MCF 10A (cell line): ENCODE measurements at regions not wholly inside any gene's neighbourhood (a gene's known extent, or its start where the extent isn't known, plus 50 kb on each side); places are given as distances from the start of the nearest gene placed in this dataset.

ENCODE experiments used
- BruUV-seq: library from RNA; stranded (reverse); fragments of 400-500 nt; replicated peaks from 2 replicates; lab custom pipeline; 2021; lab: Mats Ljungman, UMichigan
- CTCF ChIA-PET: fragments of 300-600 bp; sonication (Branson Sonifier 250); formaldehyde crosslinking; extraction: SDS; loops from one replicate; lab custom pipeline; 2021; ENCODE audit warnings: antibody characterized with exemption, inconsistent platforms; lab: Yijun Ruan, JAX
- POLR2A ChIA-PET: fragments of 300-600, 350-650 bp; sonication (Branson Sonifier 250); formaldehyde crosslinking; extraction: SDS; loops from one replicate; lab custom pipeline; 2020; ENCODE audit warnings: antibody characterized with exemption, inconsistent platforms; lab: Yijun Ruan, JAX
- DNase-seq: peaks from one replicate; pipeline ENCODE4 v3.0.0-alpha.2; 2018; ENCODE audit not compliant: unreplicated experiment
- H3K27ac Mint-ChIP-seq: one replicate; pipeline ENCODE4 v1.8.0; 2022; ENCODE audit warnings: mild to moderate bottlenecking, low read depth, mixed read lengths; ENCODE audit not compliant: unreplicated experiment
- H3K27me3 Mint-ChIP-seq: one replicate; pipeline ENCODE4 v1.8.0; 2022; ENCODE audit warnings: mixed read lengths; ENCODE audit not compliant: insufficient read depth, unreplicated experiment
- H3K36me3 Mint-ChIP-seq: one replicate; pipeline ENCODE4 v1.8.0; 2022; ENCODE audit warnings: mild to moderate bottlenecking, moderate library complexity, mixed read lengths; ENCODE audit not compliant: insufficient read depth, unreplicated experiment
- H3K4me1 Mint-ChIP-seq: one replicate; pipeline ENCODE4 v1.8.0; 2022; ENCODE audit warnings: mixed read lengths; ENCODE audit not compliant: insufficient read depth, unreplicated experiment
- H3K4me3 Mint-ChIP-seq: one replicate; pipeline ENCODE4 v1.8.0; 2022; ENCODE audit warnings: mild to moderate bottlenecking, moderate library complexity, mixed read lengths; ENCODE audit not compliant: unreplicated experiment
- H3K9me3 Mint-ChIP-seq: one replicate; pipeline ENCODE4 v1.8.0; 2022; ENCODE audit warnings: mixed read lengths; ENCODE audit not compliant: unreplicated experiment
- intact Hi-C: fragments of 100-400 bp; cut with micrococcal nuclease; formaldehyde crosslinking; loops from 2 replicates; pipeline ENCODE4 v1.14.1; 2022
- TF ChIP-seq, protein P1 (sequence below): fragments of 200-600 bp; IDR thresholded peaks from one replicate; pipeline ENCODE4 v1.8.0; 2022; ENCODE audit warnings: antibody characterized with exemption, mild to moderate bottlenecking; ENCODE audit not compliant: unreplicated experiment

GRCh38 chr16:7946142-7946541, 613.5 kb downstream of the RBFOX1 start:
- H3K27me3 Mint-ChIP-seq, result no peaks in the 10 kb centered on the region
- no TSS peak for BruUV-seq
- ChIA-PET POLR2A (no interaction called here), CTCF (no interaction called here)
- DNase-seq, result no peak
- intact Hi-C loops, result no loop called here
- H3K4me3 Mint-ChIP-seq, result no peak overlapping the region
- TF ChIP-seq, protein P1, sequence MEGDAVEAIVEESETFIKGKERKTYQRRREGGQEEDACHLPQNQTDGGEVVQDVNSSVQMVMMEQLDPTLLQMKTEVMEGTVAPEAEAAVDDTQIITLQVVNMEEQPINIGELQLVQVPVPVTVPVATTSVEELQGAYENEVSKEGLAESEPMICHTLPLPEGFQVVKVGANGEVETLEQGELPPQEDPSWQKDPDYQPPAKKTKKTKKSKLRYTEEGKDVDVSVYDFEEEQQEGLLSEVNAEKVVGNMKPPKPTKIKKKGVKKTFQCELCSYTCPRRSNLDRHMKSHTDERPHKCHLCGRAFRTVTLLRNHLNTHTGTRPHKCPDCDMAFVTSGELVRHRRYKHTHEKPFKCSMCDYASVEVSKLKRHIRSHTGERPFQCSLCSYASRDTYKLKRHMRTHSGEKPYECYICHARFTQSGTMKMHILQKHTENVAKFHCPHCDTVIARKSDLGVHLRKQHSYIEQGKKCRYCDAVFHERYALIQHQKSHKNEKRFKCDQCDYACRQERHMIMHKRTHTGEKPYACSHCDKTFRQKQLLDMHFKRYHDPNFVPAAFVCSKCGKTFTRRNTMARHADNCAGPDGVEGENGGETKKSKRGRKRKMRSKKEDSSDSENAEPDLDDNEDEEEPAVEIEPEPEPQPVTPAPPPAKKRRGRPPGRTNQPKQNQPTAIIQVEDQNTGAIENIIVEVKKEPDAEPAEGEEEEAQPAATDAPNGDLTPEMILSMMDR, result no peak
- H3K9me3 Mint-ChIP-seq, result peaks cover 44% of the 10 kb centered on the region
- no peaks in the 10 kb centered on the region for H3K4me1 Mint-ChIP-seq
- H3K27ac Mint-ChIP-seq, result no peak overlapping the region
- H3K36me3 Mint-ChIP-seq, result no peaks in the 10 kb centered on the region

GRCh38 chr16:7938175-7938574, 605.5 kb downstream of the RBFOX1 start:
- no peaks in the 10 kb centered on the region for H3K27me3 Mint-ChIP-seq
- POLR2A ChIA-PET, result no interaction called here
- H3K4me3 Mint-ChIP-seq, result no peak overlapping the region
- peaks cover 40% of the 10 kb centered on the region for H3K9me3 Mint-ChIP-seq
- no peak overlapping the region for H3K27ac Mint-ChIP-seq
- H3K4me1 Mint-ChIP-seq, result no peaks in the 10 kb centered on the region
- no peak for DNase-seq
- intact Hi-C loops, result no loop called here
- CTCF ChIA-PET, result no interaction called here
- no peaks in the 10 kb centered on the region for H3K36me3 Mint-ChIP-seq
- no TSS peak for BruUV-seq
- TF ChIP-seq, protein P1, result no peak

DNA sequence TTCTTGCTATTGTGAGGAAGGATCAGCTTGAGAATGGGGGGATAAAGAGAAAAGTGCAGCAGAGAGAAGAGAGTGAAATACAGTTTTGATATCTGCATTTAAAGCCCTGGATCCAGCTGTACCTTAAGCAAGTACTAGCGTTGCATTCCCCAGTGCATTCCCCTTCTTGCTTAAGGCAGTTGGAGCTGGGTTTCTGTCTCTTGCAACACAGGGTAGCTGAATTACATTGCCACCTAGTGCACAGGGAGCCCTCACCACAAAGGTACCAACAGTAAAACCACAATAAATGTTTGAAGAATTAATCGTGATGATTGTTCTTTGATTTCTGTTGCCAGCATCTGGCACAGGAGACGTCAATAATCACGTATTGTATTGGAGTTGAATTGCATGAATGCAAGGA, 588.7 kb downstream of the RBFOX1 start:
- H3K4me1 Mint-ChIP-seq, result no peaks in the 10 kb centered on the region
- ChIA-PET POLR2A (no interaction called here), CTCF (no interaction called here)
- no peak overlapping the region for H3K4me3 Mint-ChIP-seq
- TF ChIP-seq, protein P1, result no peak
- no peaks in the 10 kb centered on the region for H3K36me3 Mint-ChIP-seq
- no peak for DNase-seq
- BruUV-seq, result no TSS peak
- H3K9me3 Mint-ChIP-seq, result peaks cover 17% of the 10 kb centered on the region
- no peak overlapping the region for H3K27ac Mint-ChIP-seq
- no peaks in the 10 kb centered on the region for H3K27me3 Mint-ChIP-seq
- intact Hi-C loops, result no loop called here

DNA sequence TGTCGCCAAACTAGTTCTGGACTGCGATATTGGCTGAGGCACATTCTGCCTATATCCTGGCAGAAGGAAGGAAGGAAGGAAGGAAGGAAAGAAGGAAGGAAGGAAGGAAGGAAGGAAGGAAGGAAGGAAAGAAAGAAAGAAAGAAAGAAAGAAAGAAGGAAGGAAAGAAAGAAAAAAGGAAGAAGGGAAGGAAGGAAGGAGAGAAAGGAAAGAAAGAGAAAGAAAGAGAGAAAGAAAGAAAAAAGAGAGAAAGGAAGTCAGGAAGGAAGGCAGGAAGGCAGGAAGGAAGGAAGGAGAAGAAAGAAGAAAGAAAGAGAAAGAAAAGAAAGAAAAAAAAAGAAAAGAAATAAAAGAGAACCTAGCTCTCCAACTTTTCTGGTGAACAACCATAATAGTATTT, 587.1 kb downstream of the RBFOX1 start:
- Mint-ChIP-seq H3K27ac (no peak overlapping the region), H3K4me1 (no peaks in the 10 kb centered on the region), H3K36me3 (no peaks in the 10 kb centered on the region), H3K4me3 (no peak overlapping the region), H3K9me3 (peaks cover 33% of the 10 kb centered on the region), H3K27me3 (no peaks in the 10 kb centered on the region)
- CTCF ChIA-PET, result no interaction called here
- BruUV-seq, result no TSS peak
- DNase-seq, result no peak
- POLR2A ChIA-PET, result no interaction called here
- intact Hi-C loops, result no loop called here
- TF ChIP-seq, protein P1, result no peak
